ENCODE measurements at regions not wholly inside any gene's neighbourhood (a gene's known extent, or its start where the extent isn't known, plus 50 kb on each side); places are given as distances from the start of the nearest gene placed in this dataset.

GRCh38 chr3:150068440-150069153 is 97.9 kb upstream of the PFN2 start:
- no peaks in the 10 kb centered on the region for H3K27me3 ChIP-seq (ENCODE audit: control insufficient read depth, insufficient read depth, low read length)
- H3K4me3 ChIP-seq (ENCODE audit: low read depth, low read length) = no peak overlapping the region
- no peak for DNase-seq (ENCODE audit: low read depth)
- TF ChIP-seq CTCF (IDR thresholded peaks at IDR 0.05; ENCODE audit: insufficient read depth, low read depth, low read length) = no peak
- no peaks in the 10 kb centered on the region for H3K36me3 ChIP-seq (ENCODE audit: control insufficient read depth, insufficient read depth, low read length)
- ChIA-PET POLR2A (no interaction called here), CTCF (no interaction called here)

- CTCF ChIA-PET = no interaction called here
- Histone ChIP-seq H3K4me3 (ENCODE audit: low read depth, low read length) (no peak overlapping the region), H3K36me3 (ENCODE audit: control insufficient read depth, insufficient read depth, low read length) (no peaks in the 10 kb centered on the region), H3K27me3 (ENCODE audit: control insufficient read depth, insufficient read depth, low read length) (no peaks in the 10 kb centered on the region)
- TF ChIP-seq CTCF (IDR thresholded peaks at IDR 0.05; ENCODE audit: insufficient read depth, low read depth, low read length) = no peak
- POLR2A ChIA-PET = no interaction called here
- DNase-seq (ENCODE audit: low read depth) = no peak
Observed at GRCh38 chr3:150067561-150067960, 96.9 kb upstream of the PFN2 start.

GRCh38 chr3:150064971-150065370 is 94.3 kb upstream of the PFN2 start:
- H3K27me3 ChIP-seq (ENCODE audit: control insufficient read depth, insufficient read depth, low read length) = no peaks in the 10 kb centered on the region
- H3K4me3 ChIP-seq (ENCODE audit: low read depth, low read length) = no peak overlapping the region
- H3K36me3 ChIP-seq (ENCODE audit: control insufficient read depth, insufficient read depth, low read length) = no peaks in the 10 kb centered on the region
- ChIA-PET POLR2A (no interaction called here), CTCF (interaction anchor here (0.8 kb wide), 1 partner anchor 14 kb away, joined by 3 read pairs; no protein-coding TSS in a partner anchor)
- no peak for TF ChIP-seq CTCF (IDR thresholded peaks at IDR 0.05; ENCODE audit: insufficient read depth, low read depth, low read length)
- no peak for DNase-seq (ENCODE audit: low read depth)

GRCh38 chr3:150063237-150063636 is 92.5 kb upstream of the PFN2 start:
- CTCF ChIA-PET = interaction anchor here (1.5 kb wide), 1 partner anchor 16 kb away, joined by 3 read pairs; no protein-coding TSS in a partner anchor

GRCh38 chr3:150062492-150062891 is 91.8 kb upstream of the PFN2 start:
- POLR2A ChIA-PET = interaction anchor here (0.6 kb wide), 1 partner anchor 483 kb away, joined by 3 read pairs; no protein-coding TSS in a partner anchor
- Histone ChIP-seq H3K4me3 (ENCODE audit: low read depth, low read length) (no peak overlapping the region), H3K27me3 (ENCODE audit: control insufficient read depth, insufficient read depth, low read length) (no peaks in the 10 kb centered on the region), H3K36me3 (ENCODE audit: control insufficient read depth, insufficient read depth, low read length) (no peaks in the 10 kb centered on the region)
- no peak for DNase-seq (ENCODE audit: low read depth)
- TF ChIP-seq CTCF (IDR thresholded peaks at IDR 0.05; ENCODE audit: insufficient read depth, low read depth, low read length) = no peak
- CTCF ChIA-PET = interaction anchor here (0.6 to 1.5 kb wide), 2 partner anchors 17 to 139 kb away, joined by 3 read pairs; no protein-coding TSS in a partner anchor

More at GRCh38 chr3:150063237-150063636, 92.5 kb upstream of the PFN2 start:
- Histone ChIP-seq H3K36me3 (ENCODE audit: control insufficient read depth, insufficient read depth, low read length) (no peaks in the 10 kb centered on the region), H3K27me3 (ENCODE audit: control insufficient read depth, insufficient read depth, low read length) (no peaks in the 10 kb centered on the region), H3K4me3 (ENCODE audit: low read depth, low read length) (no peak overlapping the region)
- no peak for DNase-seq (ENCODE audit: low read depth)
- no peak for TF ChIP-seq CTCF (IDR thresholded peaks at IDR 0.05; ENCODE audit: insufficient read depth, low read depth, low read length)
- POLR2A ChIA-PET = no interaction called here
